GM21723 (cell line): ENCODE measurements at regions not wholly inside any gene's neighbourhood (a gene's known extent, or its start where the extent isn't known, plus 50 kb on each side); places are given as distances from the start of the nearest gene placed in this dataset.

Experiments
- ATAC-seq: cut with Tn5 transposase; IDR thresholded peaks from one replicate; pipeline ENCODE4 v1.9.1; 2021; ENCODE audit warnings: mild to moderate bottlenecking, moderate library complexity; ENCODE audit not compliant: unreplicated experiment

DNA sequence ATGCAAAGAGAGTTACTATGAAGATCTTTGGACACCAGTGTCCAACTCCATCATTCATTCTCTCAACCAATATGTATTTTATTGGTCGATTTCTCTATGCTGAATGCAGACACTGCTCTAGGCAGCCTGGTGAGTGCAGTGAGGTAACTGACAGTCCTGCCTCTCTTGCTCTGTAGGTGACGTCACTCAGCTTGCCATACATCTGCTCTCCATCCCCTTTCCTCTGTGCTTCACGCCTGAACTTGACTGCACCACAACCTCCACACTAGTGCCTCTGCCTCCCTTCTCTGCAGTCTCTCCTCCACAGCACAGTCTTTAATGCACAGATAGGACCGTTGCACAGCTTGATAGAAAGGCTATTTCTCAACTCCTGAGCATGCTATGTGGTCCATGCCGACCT, 344.9 kb upstream of the NOCT start:
- ATAC-seq, result no peak

- ATAC-seq, result no peak
Measured at GRCh38 chr4:138669479-138670315, 345.9 kb upstream of the NOCT start.

DNA sequence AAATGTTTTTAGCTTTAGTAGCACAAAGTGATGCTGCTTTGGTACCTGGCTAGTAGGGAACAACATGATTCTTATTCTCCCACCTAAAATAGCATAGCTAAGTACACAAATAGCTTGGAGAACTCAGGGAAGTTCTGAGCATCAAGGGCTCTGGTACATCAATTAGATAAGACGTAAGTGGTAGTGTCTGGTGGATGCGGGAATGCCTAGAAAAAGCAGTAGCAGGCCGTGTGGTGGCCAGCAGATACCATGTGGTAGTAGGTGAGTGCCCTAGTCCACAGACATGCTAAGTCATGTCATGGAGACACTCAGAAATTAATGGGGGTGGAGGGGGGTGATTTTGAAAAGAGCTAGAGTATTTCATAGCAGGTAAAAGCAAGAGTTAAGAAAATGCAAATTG, 347.3 kb upstream of the NOCT start:
- no peak for ATAC-seq

DNA sequence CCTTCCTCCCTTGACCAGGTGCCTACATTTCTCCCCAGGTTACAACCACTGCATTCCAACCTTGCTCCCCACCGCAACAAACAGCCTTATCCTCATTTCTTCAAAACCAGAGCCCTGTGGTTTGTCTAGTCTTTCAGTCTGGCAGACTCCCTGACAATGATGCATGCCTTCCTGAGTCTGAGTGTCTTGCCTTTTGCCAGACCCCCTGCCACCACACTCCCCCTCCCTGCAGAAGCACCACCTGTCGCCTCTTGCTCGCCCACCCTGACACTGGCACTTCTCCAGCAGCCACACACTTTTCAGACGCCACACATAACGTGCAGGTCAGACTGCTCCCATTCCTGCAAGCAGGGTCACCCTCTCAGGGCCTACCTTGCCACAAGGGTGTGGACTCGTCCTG, 349.2 kb upstream of the NOCT start:
- no peak for ATAC-seq

DNA sequence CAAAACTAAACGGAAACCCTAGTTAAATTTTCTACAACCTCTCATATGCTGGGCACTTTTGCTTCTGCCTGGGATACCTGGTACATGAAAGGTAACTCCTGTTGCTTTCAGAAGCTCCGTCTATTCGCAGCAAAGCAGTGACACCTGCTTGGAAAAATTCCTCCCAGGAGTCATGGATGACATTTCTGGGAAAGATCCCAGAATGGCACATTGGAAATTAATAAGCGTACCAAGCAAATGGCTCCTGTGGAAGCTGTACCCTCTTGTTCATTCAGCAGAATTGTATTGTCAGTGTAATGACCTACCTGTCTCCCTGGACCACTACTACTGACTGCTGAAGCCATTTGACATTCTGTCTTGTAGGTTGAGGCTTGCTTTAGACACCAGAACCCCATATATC, 349.7 kb upstream of the NOCT start:
- ATAC-seq, result no peak

DNA sequence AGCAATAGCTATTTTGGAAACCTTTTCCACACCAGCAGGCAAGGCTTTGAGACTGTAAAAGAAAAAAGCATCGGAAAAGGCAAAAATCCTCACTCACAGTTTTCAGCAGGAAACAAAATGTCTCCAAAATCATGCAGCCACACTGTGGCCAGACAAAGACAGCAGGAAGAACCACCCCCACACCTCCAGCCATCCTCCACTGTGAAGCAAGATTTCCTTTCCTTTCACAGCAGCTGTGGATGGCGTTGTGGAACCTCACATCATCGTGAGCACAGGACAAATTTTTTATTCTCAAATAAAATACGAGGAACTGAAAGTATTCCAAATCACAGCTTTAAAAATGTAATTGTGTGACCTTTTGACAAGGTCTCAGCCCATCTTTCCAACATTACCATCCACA, 351.7 kb upstream of the NOCT start:
- no peak for ATAC-seq

- no peak for ATAC-seq
Measured at GRCh38 chr4:138659812-138660316, 355.7 kb upstream of the NOCT start.

GRCh38 chr4:138659037-138659811, 356.4 kb upstream of the NOCT start:
- no peak for ATAC-seq

GRCh38 chr4:138658518-138658917, 357.1 kb upstream of the NOCT start:
- no peak for ATAC-seq

GRCh38 chr4:138656990-138657389, 358.6 kb upstream of the NOCT start:
- no peak for ATAC-seq

- ATAC-seq, result no peak
Measured at GRCh38 chr4:138655985-138656384, 359.6 kb upstream of the NOCT start.

DNA sequence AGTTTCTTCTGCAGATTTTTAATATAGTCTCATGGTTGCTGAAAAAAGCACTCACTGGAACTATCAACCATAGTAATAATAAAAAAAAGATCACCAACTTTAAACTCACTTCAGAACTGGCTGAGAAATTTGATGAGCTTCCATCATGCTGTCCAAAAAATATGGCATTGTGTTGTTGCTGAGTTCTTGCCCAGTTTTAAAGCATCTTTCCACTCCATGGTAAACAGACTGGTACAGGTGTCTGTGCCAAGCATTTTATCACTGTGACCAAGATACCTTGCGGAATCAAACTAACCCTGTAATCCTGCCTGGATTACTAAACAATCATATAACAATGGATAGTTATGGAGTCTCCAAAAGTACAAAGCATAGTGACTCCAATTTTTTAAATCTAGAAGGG, 360.3 kb upstream of the NOCT start:
- ATAC-seq, result no peak

GRCh38 chr4:138650929-138651448, 364.6 kb upstream of the NOCT start:
- ATAC-seq, result no peak

- no peak for ATAC-seq
Measured at GRCh38 chr4:138650495-138650894, 365.1 kb upstream of the NOCT start.

- ATAC-seq, result no peak
Measured at GRCh38 chr4:138647433-138647832, 368.1 kb upstream of the NOCT start.

GRCh38 chr4:138646383-138646782, 369.2 kb upstream of the NOCT start:
- ATAC-seq, result no peak

- no peak for ATAC-seq
Measured at GRCh38 chr4:138645289-138645688, 370.3 kb upstream of the NOCT start.

GRCh38 chr4:138644322-138644721, 371.3 kb upstream of the NOCT start:
- no peak for ATAC-seq

GRCh38 chr4:138643827-138644226, 371.8 kb upstream of the NOCT start:
- no peak for ATAC-seq

GRCh38 chr4:138639018-138639741, 376.4 kb upstream of the NOCT start:
- ATAC-seq, result no peak

GRCh38 chr4:138636781-138637180, 378.8 kb upstream of the NOCT start:
- no peak for ATAC-seq
